PC-9 (cell line): ENCODE measurements at regions not wholly inside any gene's neighbourhood (a gene's known extent, or its start where the extent isn't known, plus 50 kb on each side); places are given as distances from the start of the nearest gene placed in this dataset.

ENCODE experiments used
- BruUV-seq: library from RNA; stranded (reverse); fragments of 400-500 nt; replicated peaks from 2 replicates; lab custom pipeline; 2021; lab: Mats Ljungman, UMichigan
- CTCF ChIA-PET: fragments of 300-600 bp; sonication (Branson Sonifier 250); formaldehyde crosslinking; loops from one replicate; lab custom pipeline; 2022; ENCODE audit warnings: antibody characterized with exemption; lab: Charles Lee
- POLR2A ChIA-PET: fragments of 300-600 bp; sonication (Branson Sonifier 250); formaldehyde crosslinking; loops from one replicate; lab custom pipeline; 2022; ENCODE audit warnings: antibody characterized with exemption; ENCODE audit not compliant: unreplicated experiment; lab: Charles Lee
- DNase-seq, 2 experiments: peaks; one replicate each; pipeline versions ENCODE4 v3.0.0 to v3.0.0-alpha.2; 2015 to 2022; ENCODE audit warnings: mixed read lengths in 1 of 2
- H2AFZ ChIP-seq: fragments of 200-600 bp; sonication (generic); 2 replicates; pipeline ENCODE4 v1.8.1; 2017; ENCODE audit warnings: antibody characterized with exemption
- H3F3A ChIP-seq: fragments of 200-600 bp; sonication (generic); 2 replicates; pipeline ENCODE4 v1.8.1; 2017; ENCODE audit warnings: antibody characterized with exemption, mild to moderate bottlenecking, low read depth; ENCODE audit not compliant: insufficient read depth
- H3K27ac ChIP-seq: fragments of 200-600 bp; sonication (generic); 2 replicates; pipeline ENCODE4 v1.6.1; 2016; ENCODE audit warnings: mixed run types
- H3K27me3 ChIP-seq: fragments of 200-600 bp; sonication (generic); 2 replicates; pipeline ENCODE4 v1.6.1; 2016; ENCODE audit warnings: low read depth, mixed run types; ENCODE audit not compliant: insufficient read depth
- H3K36me3 ChIP-seq: fragments of 200-600 bp; sonication (generic); 2 replicates; pipeline ENCODE4 v1.6.1; 2016; ENCODE audit warnings: low read depth, mixed run types
- H3K4me1 ChIP-seq: fragments of 200-600 bp; sonication (generic); replicated peaks from 2 replicates; pipeline ENCODE4 v1.6.1; 2016; ENCODE audit warnings: mixed run types; ENCODE audit not compliant: insufficient read depth
- H3K4me2 ChIP-seq: fragments of 200-600 bp; sonication (generic); 2 replicates; pipeline ENCODE4 v1.6.1; 2017; ENCODE audit warnings: mixed run types
- H3K4me3 ChIP-seq: fragments of 200-600 bp; sonication (generic); 2 replicates; pipeline ENCODE4 v1.6.1; 2016; ENCODE audit warnings: mixed run types
- H3K79me2 ChIP-seq: fragments of 200-600 bp; sonication (generic); 2 replicates; pipeline ENCODE4 v1.6.1; 2017; ENCODE audit warnings: low read depth, mixed run types
- H3K9me2 ChIP-seq: fragments of 200-600 bp; sonication (generic); 2 replicates; pipeline ENCODE4 v1.8.1; 2017; ENCODE audit warnings: mild to moderate bottlenecking; ENCODE audit not compliant: insufficient read depth
- H3K9me3 ChIP-seq: fragments of 200-600 bp; sonication (generic); 2 replicates; pipeline ENCODE4 v1.8.1; 2016; ENCODE audit warnings: low read depth; ENCODE audit not compliant: insufficient read depth
- H4K20me1 ChIP-seq: fragments of 200-600 bp; sonication (generic); 2 replicates; pipeline ENCODE4 v1.8.1; 2017; ENCODE audit not compliant: insufficient read depth
- EZH2 ChIP-seq: fragments of 200-600 bp; sonication (generic); IDR thresholded peaks from 2 replicates; pipeline ENCODE4 v1.8.0; 2017; ENCODE audit warnings: antibody characterized with exemption, low read depth
- intact Hi-C: fragments of 100-400 bp; cut with micrococcal nuclease; formaldehyde crosslinking; loops from one replicate; pipeline ENCODE4 v1.10.0; 2022; ENCODE audit not compliant: unreplicated experiment
- TF ChIP-seq, protein P1 (sequence below): fragments of 200-600 bp; sonication (generic); conservative IDR thresholded peaks from 2 replicates; pipeline ENCODE4 v1.6.1; 2017; ENCODE audit warnings: mixed run types, antibody characterized with exemption, mild to moderate bottlenecking, moderate library complexity

DNA sequence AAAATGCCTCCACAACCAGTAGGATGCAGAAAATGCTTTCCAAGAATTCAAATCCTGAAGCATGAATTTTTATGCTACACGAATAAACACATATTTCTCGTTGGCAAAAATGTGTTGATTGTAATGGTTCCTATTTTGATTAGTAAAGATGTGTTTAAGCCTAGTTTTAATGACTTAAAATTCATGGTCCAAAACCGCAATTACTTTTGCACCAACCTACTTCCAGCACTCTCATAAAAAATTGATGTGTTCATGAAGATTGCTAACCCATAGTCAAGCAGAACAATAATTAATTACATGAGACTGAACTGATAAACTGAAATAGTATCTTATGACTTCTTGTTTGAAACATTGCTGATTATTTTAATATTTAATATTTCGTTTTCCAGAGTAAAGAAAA lies 828.8 kb downstream of the CCSER2 start:
- Histone ChIP-seq H2AFZ (no peak overlapping the region), H3K79me2 (no peaks in the 10 kb centered on the region), H3K9me2 (no peaks in the 10 kb centered on the region), H3K36me3 (no peaks in the 10 kb centered on the region), H3K27ac (no peak overlapping the region), H3K27me3 (no peaks in the 10 kb centered on the region), H3K4me1 (no peaks in the 10 kb centered on the region), H4K20me1 (no peaks in the 10 kb centered on the region), H3K4me2 (no peak overlapping the region), H3F3A (no peaks in the 10 kb centered on the region), H3K4me3 (no peak overlapping the region), H3K9me3 (no peaks in the 10 kb centered on the region)
- DNase-seq, result no peak
- CTCF ChIA-PET, result no interaction called here
- TF ChIP-seq, protein P1, sequence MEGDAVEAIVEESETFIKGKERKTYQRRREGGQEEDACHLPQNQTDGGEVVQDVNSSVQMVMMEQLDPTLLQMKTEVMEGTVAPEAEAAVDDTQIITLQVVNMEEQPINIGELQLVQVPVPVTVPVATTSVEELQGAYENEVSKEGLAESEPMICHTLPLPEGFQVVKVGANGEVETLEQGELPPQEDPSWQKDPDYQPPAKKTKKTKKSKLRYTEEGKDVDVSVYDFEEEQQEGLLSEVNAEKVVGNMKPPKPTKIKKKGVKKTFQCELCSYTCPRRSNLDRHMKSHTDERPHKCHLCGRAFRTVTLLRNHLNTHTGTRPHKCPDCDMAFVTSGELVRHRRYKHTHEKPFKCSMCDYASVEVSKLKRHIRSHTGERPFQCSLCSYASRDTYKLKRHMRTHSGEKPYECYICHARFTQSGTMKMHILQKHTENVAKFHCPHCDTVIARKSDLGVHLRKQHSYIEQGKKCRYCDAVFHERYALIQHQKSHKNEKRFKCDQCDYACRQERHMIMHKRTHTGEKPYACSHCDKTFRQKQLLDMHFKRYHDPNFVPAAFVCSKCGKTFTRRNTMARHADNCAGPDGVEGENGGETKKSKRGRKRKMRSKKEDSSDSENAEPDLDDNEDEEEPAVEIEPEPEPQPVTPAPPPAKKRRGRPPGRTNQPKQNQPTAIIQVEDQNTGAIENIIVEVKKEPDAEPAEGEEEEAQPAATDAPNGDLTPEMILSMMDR, result no peak
- no peak for TF ChIP-seq EZH2
- intact Hi-C loops, result no loop called here
- no TSS peak for BruUV-seq
- POLR2A ChIA-PET, result no interaction called here

DNA sequence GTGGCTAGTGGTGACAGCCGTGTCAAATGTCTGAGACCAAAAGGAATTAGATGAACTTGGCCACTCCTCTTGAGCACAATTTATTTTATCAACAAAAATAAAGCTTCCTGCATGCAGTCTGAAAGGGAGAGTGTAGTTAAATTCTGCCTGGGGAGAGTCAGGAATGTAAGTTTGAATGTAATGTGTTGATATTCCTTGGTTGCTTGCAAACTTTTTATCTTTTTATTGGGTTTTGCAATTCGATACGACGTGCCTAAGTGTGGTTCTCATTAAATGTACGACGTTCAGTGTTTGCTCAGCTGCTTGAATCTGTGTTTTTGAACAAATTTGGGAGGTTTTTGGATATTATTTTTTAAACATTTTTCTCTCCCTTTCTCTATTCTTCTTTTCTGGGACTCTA lies 839.9 kb downstream of the CCSER2 start:
- Histone ChIP-seq H3K36me3 (no peaks in the 10 kb centered on the region), H3K4me3 (no peak overlapping the region), H4K20me1 (no peaks in the 10 kb centered on the region), H3K4me1 (no peaks in the 10 kb centered on the region), H3K27ac (no peak overlapping the region), H3K27me3 (no peaks in the 10 kb centered on the region), H3K79me2 (no peaks in the 10 kb centered on the region), H3K4me2 (no peak overlapping the region), H3K9me3 (no peaks in the 10 kb centered on the region), H2AFZ (no peak overlapping the region), H3F3A (no peaks in the 10 kb centered on the region), H3K9me2 (no peaks in the 10 kb centered on the region)
- TF ChIP-seq, protein P1, result no peak
- TF ChIP-seq EZH2, result no peak
- intact Hi-C loops, result no loop called here
- BruUV-seq, result no TSS peak
- no peak for DNase-seq
- ChIA-PET POLR2A (no interaction called here), CTCF (no interaction called here)

DNA sequence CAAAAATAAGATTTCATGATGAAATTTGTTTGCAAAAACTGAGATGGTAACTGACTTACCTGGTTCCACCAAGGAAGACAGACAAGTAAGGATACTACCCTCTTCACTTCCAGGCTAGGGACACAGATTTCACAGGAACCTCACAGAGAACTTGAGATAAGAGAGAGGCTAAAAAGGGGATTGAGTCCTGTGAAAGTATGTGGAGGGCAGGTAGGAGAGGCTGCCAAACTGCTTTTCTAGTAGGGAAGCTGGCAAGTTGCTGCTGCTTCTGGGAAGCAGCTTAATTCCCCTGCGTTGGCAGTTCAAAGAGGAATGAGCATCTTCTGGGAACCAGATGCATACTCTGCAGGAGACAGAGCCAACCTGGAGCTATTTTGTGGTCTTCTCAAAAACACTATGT lies 841.6 kb downstream of the CCSER2 start:
- no peaks in the 10 kb centered on the region for H3K36me3 ChIP-seq
- CTCF ChIA-PET, result no interaction called here
- no peak overlapping the region for H2AFZ ChIP-seq

More for the DNA sequence above, 841.6 kb downstream of the CCSER2 start:
- Histone ChIP-seq H3K79me2 (no peaks in the 10 kb centered on the region), H3K4me2 (no peak overlapping the region), H3K9me2 (no peaks in the 10 kb centered on the region), H3F3A (no peaks in the 10 kb centered on the region), H3K27ac (no peak overlapping the region), H4K20me1 (no peaks in the 10 kb centered on the region), H3K27me3 (no peaks in the 10 kb centered on the region), H3K4me1 (no peaks in the 10 kb centered on the region), H3K4me3 (no peak overlapping the region), H3K9me3 (no peaks in the 10 kb centered on the region)
- DNase-seq, result no peak
- intact Hi-C loops, result no loop called here
- POLR2A ChIA-PET, result no interaction called here
- BruUV-seq, result no TSS peak
- no peak for TF ChIP-seq EZH2
- TF ChIP-seq, protein P1, result no peak
